H1 (cell line): ENCODE measurements at regions not wholly inside any gene's neighbourhood (a gene's known extent, or its start where the extent isn't known, plus 50 kb on each side); places are given as distances from the start of the nearest gene placed in this dataset.

Experiments used
- CTCF ChIA-PET: fragments of 300-600 bp; sonication (Branson Sonifier 250); formaldehyde crosslinking; loops from one replicate; lab custom pipeline; 2021; ENCODE audit not compliant: partially characterized antibody; lab: Charles Lee
- POLR2A ChIA-PET: fragments of 300-600 bp; sonication (Branson Sonifier 250); formaldehyde crosslinking; loops from one replicate; lab custom pipeline; 2021; ENCODE audit warnings: inconsistent platforms; ENCODE audit not compliant: partially characterized antibody; lab: Charles Lee
- DNase-seq, 2 experiments: peaks; one replicate each; pipeline versions ENCODE4 v3.0.0 to v3.0.0-alpha.2; 2010 to 2022; ENCODE audit warnings: low spot score in 2 of 2, low read depth in 1 of 2, mixed read lengths in 1 of 2
- FAIRE-seq: peaks from 2 replicates; lab custom pipeline; 2011; peaks lifted over from hg19 to GRCh38; lab: Jason Lieb, UNC
- H2AFZ ChIP-seq: 2 replicates; pipeline ENCODE4 v1.8.1; 2012; ENCODE audit warnings: low read length, inconsistent platforms
- H2AK5ac ChIP-seq: 2 replicates; pipeline ENCODE4 v1.6.1; 2013; ENCODE audit warnings: low read depth, low read length
- H2BK120ac ChIP-seq: replicated peaks from 2 replicates; pipeline ENCODE3; 2013; ENCODE audit warnings: low read depth, low read length, inconsistent platforms
- H2BK12ac ChIP-seq: 2 replicates; pipeline ENCODE4 v1.6.1; 2013; ENCODE audit warnings: low read depth, low read length
- H2BK15ac ChIP-seq: 2 replicates; pipeline ENCODE4 v1.6.1; 2013; ENCODE audit warnings: low read length
- H2BK20ac ChIP-seq: 2 replicates; pipeline ENCODE4 v1.6.1; 2013; ENCODE audit warnings: low read length
- H2BK5ac ChIP-seq: 2 replicates; pipeline ENCODE4 v1.6.1; 2013; ENCODE audit warnings: low read depth, low read length
- H3K14ac ChIP-seq: 2 replicates; pipeline ENCODE4 v1.6.1; 2013; ENCODE audit warnings: inconsistent platforms; ENCODE audit not compliant: insufficient read length
- H3K18ac ChIP-seq: 2 replicates; pipeline ENCODE4 v1.6.1; 2013; ENCODE audit warnings: low read length; ENCODE audit errors: extremely low read depth
- H3K23ac ChIP-seq: 2 replicates; pipeline ENCODE4 v1.6.1; 2013; ENCODE audit warnings: inconsistent platforms; ENCODE audit not compliant: insufficient read length
- H3K23me2 ChIP-seq: 2 replicates; pipeline ENCODE4 v1.6.1; 2013; ENCODE audit warnings: low read depth, low read length
- H3K27ac ChIP-seq: 2 replicates; pipeline ENCODE4 v1.6.1; 2011; ENCODE audit warnings: low read depth, low read length, inconsistent platforms
- H3K27me3 ChIP-seq, 4 experiments: replicated peaks in 1 of 4; 1 replicate in 1 of 4; 2 replicates in 3 of 4; pipeline versions ENCODE4 v1.6.1 to v1.8.1; 2011 to 2013; ENCODE audit warnings: low read length in 3 of 4, mild to moderate bottlenecking in 3 of 4, inconsistent platforms in 2 of 4, mixed read lengths in 2 of 4, moderate library complexity in 1 of 4; ENCODE audit not compliant: control insufficient read depth in 3 of 4, insufficient read depth in 3 of 4; ENCODE audit errors: extremely low read depth in 1 of 4
- H3K36me3 ChIP-seq, 4 experiments: 2 replicates each; pipeline versions ENCODE4 v1.6.1 to v1.8.1; 2011 to 2013; ENCODE audit warnings: mild to moderate bottlenecking in 4 of 4, low read length in 3 of 4, moderate library complexity in 2 of 4, control low read depth in 1 of 4, inconsistent platforms in 1 of 4; ENCODE audit not compliant: insufficient read depth in 4 of 4, control insufficient read depth in 2 of 4
- H3K4ac ChIP-seq: replicated peaks from 2 replicates; pipeline ENCODE3; 2013; ENCODE audit warnings: low read length, low read depth, mixed read lengths, inconsistent platforms; ENCODE audit not compliant: insufficient read length
- H3K4me1 ChIP-seq, 4 experiments: replicated peaks in 1 of 4; 1 replicate in 1 of 4; 2 replicates in 3 of 4; pipeline versions ENCODE4 v1.6.1 to v1.8.1; 2011 to 2013; ENCODE audit warnings: low read length in 3 of 4, inconsistent platforms in 2 of 4, mixed read lengths in 1 of 4; ENCODE audit not compliant: insufficient read depth in 4 of 4, control insufficient read depth in 3 of 4
- H3K4me2 ChIP-seq, 2 experiments: 2 replicates each; pipeline versions ENCODE4 v1.6.1 to v1.8.1; 2011 to 2013; ENCODE audit warnings: low read depth in 2 of 2, low read length in 2 of 2, control low read depth in 1 of 2, inconsistent platforms in 1 of 2, mild to moderate bottlenecking in 1 of 2; ENCODE audit not compliant: insufficient read depth in 1 of 2
- H3K4me3 ChIP-seq, 4 experiments: fragments of 200-600, 300-600 bp in 1 of 4; sonication (generic), shearing (Covaris generic), sonication (Bioruptor Twin) in 1 of 4; 2 replicates each; pipeline versions ENCODE4 v1.5.1 to v1.8.1; 2011 to 2016; ENCODE audit warnings: low read length in 4 of 4, low read depth in 3 of 4, control low read depth in 2 of 4, inconsistent platforms in 2 of 4, mild to moderate bottlenecking in 2 of 4, mixed read lengths in 1 of 4, moderate library complexity in 1 of 4; ENCODE audit not compliant: insufficient read depth in 2 of 4; ENCODE audit errors: extremely low read depth in 1 of 4
- H3K56ac ChIP-seq: replicated peaks from 2 replicates; pipeline ENCODE3; 2013; ENCODE audit warnings: low read depth, mild to moderate bottlenecking, mixed read lengths, low read length, inconsistent platforms; ENCODE audit not compliant: insufficient read length
- H3K79me1 ChIP-seq: 2 replicates; pipeline ENCODE4 v1.6.1; 2013; ENCODE audit warnings: low read depth, low read length, control low read depth
- H3K79me2 ChIP-seq, 2 experiments: 2 replicates each; pipeline versions ENCODE4 v1.6.1 to v1.8.1; 2012 to 2013; ENCODE audit warnings: low read length in 2 of 2, mild to moderate bottlenecking in 2 of 2, inconsistent platforms in 1 of 2; ENCODE audit not compliant: insufficient read depth in 2 of 2, control insufficient read depth in 1 of 2
- H3K9ac ChIP-seq, 4 experiments: replicated peaks in 1 of 4; 1 replicate in 1 of 4; 2 replicates in 3 of 4; pipeline versions ENCODE4 v1.6.1 to v1.8.1; 2011 to 2013; ENCODE audit warnings: low read depth in 3 of 4, low read length in 3 of 4, control low read depth in 2 of 4, mild to moderate bottlenecking in 2 of 4, moderate library complexity in 2 of 4, inconsistent platforms in 1 of 4; ENCODE audit errors: extremely low read depth in 1 of 4
- H3K9me3 ChIP-seq, 2 experiments: 2 replicates each; pipeline versions ENCODE4 v1.6.1 to v1.8.1; 2012 to 2013; ENCODE audit warnings: mild to moderate bottlenecking in 2 of 2, moderate library complexity in 2 of 2, control low read depth in 1 of 2, inconsistent platforms in 1 of 2, low read depth in 1 of 2, low read length in 1 of 2, mixed read lengths in 1 of 2; ENCODE audit not compliant: insufficient read depth in 2 of 2
- H4K20me1 ChIP-seq, 2 experiments: replicated peaks in 1 of 2; 2 replicates each; pipeline versions ENCODE3 to v1.8.1; 2011 to 2013; ENCODE audit warnings: inconsistent platforms in 2 of 2, low read length in 2 of 2, mild to moderate bottlenecking in 1 of 2; ENCODE audit not compliant: insufficient read depth in 2 of 2, control insufficient read depth in 1 of 2
- H4K5ac ChIP-seq: 2 replicates; pipeline ENCODE4 v1.6.1; 2013; ENCODE audit warnings: low read length, low read depth, mixed read lengths, inconsistent platforms; ENCODE audit not compliant: insufficient read length
- H4K8ac ChIP-seq: 2 replicates; pipeline ENCODE4 v1.8.0; 2013; ENCODE audit warnings: mild to moderate bottlenecking, moderate library complexity, low read length, inconsistent platforms; ENCODE audit not compliant: insufficient read depth; ENCODE audit errors: extremely low read depth
- H4K91ac ChIP-seq: replicated peaks from 2 replicates; pipeline ENCODE3; 2013; ENCODE audit warnings: low read length, mixed read lengths, inconsistent platforms; ENCODE audit not compliant: insufficient read length
- ATF2 ChIP-seq: IDR thresholded peaks from 2 replicates; pipeline ENCODE4 v1.6.1; 2012; ENCODE audit warnings: low read length, inconsistent platforms
- BCL11A ChIP-seq, 2 experiments: IDR thresholded peaks; one replicate each; pipeline ENCODE4 v1.6.1; 2011; ENCODE audit warnings: low read depth in 2 of 2, low read length in 2 of 2, mild to moderate bottlenecking in 2 of 2
- CBX5 ChIP-seq: fragments of 300-800, 300-1000 bp; sonication (generic); IDR thresholded peaks from 2 replicates; pipeline ENCODE4 v1.7.1; 2016; ENCODE audit warnings: antibody characterized with exemption, low read length, low read depth
- CTBP2 ChIP-seq: IDR thresholded peaks from 2 replicates; pipeline ENCODE4 v1.7.0; 2011; ENCODE audit warnings: borderline replicate concordance, mild to moderate bottlenecking, moderate library complexity, mixed read lengths, low read length; ENCODE audit not compliant: insufficient read depth, insufficient read length
- HDAC2 ChIP-seq, 2 experiments: fragments of 300-600 bp in 1 of 2; sonication (generic) in 1 of 2; IDR thresholded peaks; 2 replicates each; pipeline ENCODE4 v1.6.1; 2011 to 2012; ENCODE audit warnings: low read depth in 2 of 2, low read length in 2 of 2, mild to moderate bottlenecking in 2 of 2, moderate library complexity in 2 of 2, borderline replicate concordance in 1 of 2, inconsistent platforms in 1 of 2
- HDAC6 ChIP-seq: IDR thresholded peaks from one replicate; pipeline ENCODE4 v1.7.1; 2012; ENCODE audit warnings: low read depth, mild to moderate bottlenecking, inconsistent platforms, low read length, moderate library complexity
- KDM1A ChIP-seq: fragments of 200-600, 300-600 bp; sonication (generic); IDR thresholded peaks from 2 replicates; pipeline ENCODE4 v1.7.1; 2016; ENCODE audit warnings: mild to moderate bottlenecking, low read length, borderline replicate concordance
- POLR2AphosphoS5 ChIP-seq: IDR thresholded peaks from 2 replicates; pipeline ENCODE4 v1.6.1; 2011; ENCODE audit warnings: low read depth, low read length
- SP2 ChIP-seq: IDR thresholded peaks from 2 replicates; pipeline ENCODE4 v1.6.1; 2012; ENCODE audit warnings: mild to moderate bottlenecking, low read length, inconsistent platforms
- SRF ChIP-seq: IDR thresholded peaks from 2 replicates; pipeline ENCODE4 v1.6.1; 2011; ENCODE audit warnings: mild to moderate bottlenecking, low read depth, low read length, moderate library complexity
- TCF12 ChIP-seq: IDR thresholded peaks from 2 replicates; pipeline ENCODE4 v1.6.1; 2011; ENCODE audit warnings: low read depth, mild to moderate bottlenecking, low read length
- WGBS, 2 experiments: shearing (Covaris generic) in 1 of 2; methylation state at CpG; one replicate each; pipeline versions ENCODE4 v1.1.6 to v1.1.7; 2013 to 2015; ENCODE audit warnings: low lambda C conversion rate in 2 of 2, mixed read lengths in 2 of 2, inconsistent platforms in 1 of 2, low coverage in 1 of 2, missing lambda C conversion rate in 1 of 2; ENCODE audit not compliant: insufficient replicate concordance in 2 of 2, insufficient coverage in 1 of 2, insufficient read length in 1 of 2; ENCODE audit errors: extremely low coverage in 1 of 2, missing lambda C conversion rate in 1 of 2; 5-methylcytosine and 5-hydroxymethylcytosine counted together
- TF ChIP-seq, protein P1 (sequence below): IDR thresholded peaks from 2 replicates; pipeline ENCODE4 v1.6.1; 2012; ENCODE audit warnings: inconsistent platforms

DNA sequence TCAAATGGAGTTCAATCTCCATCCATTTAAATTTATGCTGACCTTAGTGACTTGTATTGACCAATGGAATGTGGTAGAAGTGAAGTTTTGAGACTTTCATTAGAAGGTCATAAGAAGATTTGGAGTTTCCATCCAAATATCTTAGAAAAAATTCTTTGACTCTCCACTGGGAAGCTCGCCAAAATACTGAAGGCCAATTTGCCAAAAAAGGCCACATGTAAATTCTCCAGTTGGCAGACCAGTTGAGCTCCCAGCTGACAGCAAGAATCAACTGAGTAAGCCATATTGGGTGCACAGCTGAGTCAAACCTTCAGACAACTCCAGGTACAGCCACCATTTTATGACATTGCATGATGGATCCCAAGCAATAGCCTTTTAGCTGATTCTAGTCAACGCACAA, 228.3 kb upstream of the SETBP1 start:
- Histone ChIP-seq H3K23ac (no peak overlapping the region), H3K9me3 (no peaks in the 10 kb centered on the region), H2BK5ac (no peak overlapping the region), H3K79me1 (no peaks in the 10 kb centered on the region), H4K5ac (no peak overlapping the region), H3K4ac (no peak overlapping the region), H2BK20ac (no peak overlapping the region), H2BK12ac (no peak overlapping the region), H3K9ac (no peak overlapping the region), H4K8ac (no peak overlapping the region), H2BK15ac (no peak overlapping the region), H3K4me3 (no peak overlapping the region), H2BK120ac (no peak overlapping the region), H3K27me3 (peaks cover 0 to 1% (median 0%) of the 10 kb centered on the region in 4 experiments; a peak in 1 of 7 replicates), H4K20me1 (no peaks in the 10 kb centered on the region), H3K14ac (no peak overlapping the region), H3K36me3 (no peaks in the 10 kb centered on the region), H3K56ac (no peak overlapping the region), H2AFZ (no peak overlapping the region), H3K27ac (no peak overlapping the region), H3K4me1 (no peaks in the 10 kb centered on the region), H3K79me2 (no peaks in the 10 kb centered on the region), H2AK5ac (no peak overlapping the region), H4K91ac (no peak overlapping the region), H3K18ac (no peak overlapping the region), H3K4me2 (no peak overlapping the region), H3K23me2 (no peaks in the 10 kb centered on the region)
- 93% methylated on average over 2 of the region's 2 CpGs; no CpG with 5 or more reads in 1 of the 2 experiments for WGBS, 2 experiments
- no peak for TF ChIP-seq BCL11A (IDR thresholded peaks at IDR 0.05; ENCODE audit: low read depth in 2 of 2, low read length in 2 of 2)
- no peak for TF ChIP-seq HDAC6
- no peak for TF ChIP-seq TCF12
- no peak for TF ChIP-seq CTBP2
- no peak for TF ChIP-seq SRF
- no peak for TF ChIP-seq POLR2AphosphoS5
- TF ChIP-seq, protein P1, sequence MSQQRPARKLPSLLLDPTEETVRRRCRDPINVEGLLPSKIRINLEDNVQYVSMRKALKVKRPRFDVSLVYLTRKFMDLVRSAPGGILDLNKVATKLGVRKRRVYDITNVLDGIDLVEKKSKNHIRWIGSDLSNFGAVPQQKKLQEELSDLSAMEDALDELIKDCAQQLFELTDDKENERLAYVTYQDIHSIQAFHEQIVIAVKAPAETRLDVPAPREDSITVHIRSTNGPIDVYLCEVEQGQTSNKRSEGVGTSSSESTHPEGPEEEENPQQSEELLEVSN: no peak
- no peak for TF ChIP-seq CBX5
- no peak for TF ChIP-seq KDM1A
- TF ChIP-seq SP2: no peak
- no peak for TF ChIP-seq ATF2
- TF ChIP-seq HDAC2 (IDR thresholded peaks at IDR 0.05; ENCODE audit: borderline replicate concordance in 1 of 2, low read depth in 2 of 2, low read length in 2 of 2): no peak
- FAIRE-seq: no peak
- CTCF ChIA-PET: no interaction called here
- POLR2A ChIA-PET: no interaction called here
- no peak for DNase-seq
